GM18511 (cell line): ENCODE measurements at regions not wholly inside any gene's neighbourhood (a gene's known extent, or its start where the extent isn't known, plus 50 kb on each side); places are given as distances from the start of the nearest gene placed in this dataset.

Experiments
- ATAC-seq: cut with Tn5 transposase; IDR thresholded peaks from one replicate; pipeline ENCODE4 v1.9.1; 2021; ENCODE audit warnings: mild to moderate bottlenecking, moderate library complexity; ENCODE audit not compliant: unreplicated experiment

DNA sequence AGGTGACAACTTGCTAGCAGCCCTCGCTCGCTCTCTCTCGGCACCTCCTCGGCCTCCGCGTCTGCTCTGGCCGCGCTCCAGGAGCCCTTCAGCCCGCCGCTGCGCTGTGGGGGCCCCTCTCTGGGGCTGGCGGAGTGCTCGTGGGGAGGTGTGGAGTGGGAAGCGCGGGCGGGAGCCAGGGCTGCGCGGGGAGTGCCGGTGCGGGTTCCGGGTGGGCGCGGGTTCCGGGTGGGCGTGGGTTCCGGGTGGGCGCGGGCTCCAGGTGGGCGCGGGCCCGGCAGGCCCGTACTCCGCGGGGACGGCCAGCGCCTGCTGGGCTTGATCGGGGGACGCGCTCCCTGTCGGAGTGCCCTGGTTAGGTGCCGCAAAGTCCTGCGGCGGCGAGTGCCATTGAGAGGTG lies 384.3 kb downstream of the GPM6A start:
- ATAC-seq, result no peak

GRCh38 chr4:175431694-175432093 lies 380.4 kb downstream of the GPM6A start:
- ATAC-seq, result no peak

DNA sequence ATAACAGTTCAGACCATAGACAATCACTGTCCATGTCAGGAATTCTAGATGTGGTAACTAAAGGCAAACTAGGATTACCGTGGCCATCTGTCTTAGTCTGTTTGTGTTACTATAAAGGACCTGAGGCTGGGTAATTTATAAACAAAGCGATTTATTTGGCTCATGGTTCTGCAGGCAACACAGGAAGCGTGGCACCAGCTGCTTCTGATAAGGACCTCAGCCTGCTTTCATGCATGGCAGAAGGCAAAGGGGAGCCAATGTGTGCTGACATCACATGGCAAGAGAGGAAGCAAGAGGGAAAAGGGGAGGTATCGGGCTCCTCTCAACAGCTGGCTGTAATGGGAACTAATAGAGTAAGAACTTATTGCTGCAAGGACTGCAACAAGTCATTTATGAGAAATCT lies 376.7 kb downstream of the GPM6A start:
- no peak for ATAC-seq

DNA sequence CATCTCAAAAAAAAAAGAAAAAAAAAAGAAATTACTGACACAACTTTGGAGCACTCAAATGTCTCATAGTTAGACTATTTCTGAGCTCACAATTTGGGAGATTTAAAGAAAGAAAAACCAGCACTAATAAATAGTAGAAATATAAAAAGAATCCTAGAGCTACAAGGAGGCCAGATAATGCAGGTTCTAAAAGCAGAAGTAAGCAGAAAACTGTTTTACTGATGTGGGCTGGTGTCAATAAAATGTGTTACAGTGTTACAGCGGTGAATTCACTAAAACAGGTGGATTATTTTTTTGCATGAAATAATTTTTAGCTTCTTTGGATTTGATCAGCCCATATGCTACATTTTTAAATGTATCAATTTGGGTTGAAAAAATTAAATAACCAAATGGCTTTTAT lies 375.9 kb downstream of the GPM6A start:
- no peak for ATAC-seq

DNA sequence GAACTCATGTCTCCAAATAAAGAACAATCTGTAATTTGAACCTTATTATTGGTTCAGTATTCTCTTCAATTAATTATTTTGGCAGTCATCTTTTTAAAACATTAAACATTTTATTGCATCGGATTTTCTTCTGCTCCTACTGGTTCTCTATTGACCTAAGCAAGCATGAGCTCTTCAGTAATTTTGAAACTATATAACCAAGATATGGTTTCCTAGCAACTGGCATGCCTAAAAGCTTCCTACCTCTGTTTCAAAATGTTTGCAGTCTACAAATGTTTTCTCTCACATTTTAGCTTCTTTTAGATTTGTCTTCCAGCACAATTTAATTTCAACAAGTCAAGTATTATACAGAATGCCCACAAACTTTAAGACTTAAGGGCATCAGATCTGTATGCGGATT lies 371.3 kb downstream of the GPM6A start:
- ATAC-seq, result no peak

- ATAC-seq, result no peak
Measured at GRCh38 chr4:175441256-175441655, 370.8 kb downstream of the GPM6A start.

GRCh38 chr4:175443547-175443946 lies 368.5 kb downstream of the GPM6A start:
- ATAC-seq, result no peak

GRCh38 chr4:175444512-175444911 lies 367.6 kb downstream of the GPM6A start:
- no peak for ATAC-seq

- ATAC-seq, result no peak
Measured at GRCh38 chr4:175447016-175447415, 365.0 kb downstream of the GPM6A start.

- ATAC-seq, result no peak
Measured at GRCh38 chr4:175450446-175450845, 361.6 kb downstream of the GPM6A start.

DNA sequence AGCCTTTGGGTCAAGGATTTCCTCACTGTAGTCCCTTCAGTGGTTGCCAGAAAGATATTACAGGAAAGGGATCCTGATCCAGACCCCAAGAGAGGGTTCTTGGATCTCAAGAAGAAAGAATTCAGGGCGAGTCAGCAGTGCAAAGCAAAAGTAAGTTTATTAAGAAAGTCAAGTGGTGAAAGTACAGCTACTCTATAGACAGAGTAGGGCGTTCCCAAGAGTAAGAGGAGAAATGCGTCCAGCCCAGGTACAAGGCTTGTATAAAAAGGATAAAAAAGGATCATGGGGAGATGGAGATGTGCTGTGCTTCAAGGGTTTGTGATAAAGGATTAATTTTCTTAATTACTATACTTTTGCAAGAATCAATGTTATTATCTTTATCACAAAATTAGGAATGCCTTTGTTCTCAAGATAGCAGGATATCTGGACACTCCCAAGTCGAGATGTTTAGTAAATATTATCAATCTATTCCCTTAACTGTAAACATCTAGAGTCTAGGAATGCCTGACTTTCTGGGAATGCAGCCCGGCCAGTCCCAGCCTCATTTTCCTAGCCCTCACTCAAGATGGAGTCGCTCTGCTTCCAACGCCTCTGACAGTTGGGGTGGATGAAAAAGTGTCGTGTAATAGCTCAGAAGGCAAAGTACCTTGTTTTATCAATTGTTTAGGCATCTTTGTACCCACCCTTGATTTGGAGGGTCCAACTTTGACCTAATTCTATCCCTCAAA lies 360.7 kb downstream of the GPM6A start:
- no peak for ATAC-seq

DNA sequence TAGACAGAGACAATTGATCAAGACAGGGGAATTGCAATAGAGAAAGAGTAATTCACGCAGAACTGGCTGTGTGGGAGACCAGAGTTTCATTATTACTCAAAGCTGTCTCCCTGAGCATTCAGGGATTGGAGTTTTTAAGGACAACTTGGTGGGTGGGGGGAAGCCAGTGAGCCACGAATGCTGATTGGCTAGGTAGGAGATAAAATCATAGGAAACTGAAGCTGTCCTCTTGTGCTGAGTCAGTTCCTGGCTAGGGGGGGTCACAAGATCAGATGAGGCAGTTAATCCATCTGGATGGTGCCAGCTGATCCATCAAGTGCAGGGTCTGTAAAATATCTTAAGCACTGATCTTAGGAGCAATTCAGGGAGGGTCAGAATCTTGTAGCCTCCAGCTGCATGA lies 358.6 kb downstream of the GPM6A start:
- no peak for ATAC-seq

DNA sequence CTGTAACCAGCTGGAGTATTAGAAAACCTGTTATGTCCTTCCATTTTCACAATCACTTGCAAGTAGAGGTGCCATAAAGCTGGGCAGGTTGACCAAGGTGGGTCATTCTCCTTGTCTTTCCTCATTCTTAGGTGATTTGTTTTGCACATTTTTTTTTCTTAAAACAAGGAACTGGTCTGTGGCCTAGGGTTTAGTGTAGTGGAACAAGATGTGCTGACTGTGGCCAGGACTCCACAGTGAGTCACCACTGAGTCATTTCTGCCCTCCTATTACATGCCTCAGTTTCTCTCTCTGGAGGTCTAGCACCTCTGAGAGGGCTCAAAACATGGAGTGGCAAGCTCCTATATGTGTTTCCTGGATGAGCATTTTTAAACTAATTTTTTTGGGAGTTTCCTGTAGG lies 355.9 kb downstream of the GPM6A start:
- no peak for ATAC-seq

DNA sequence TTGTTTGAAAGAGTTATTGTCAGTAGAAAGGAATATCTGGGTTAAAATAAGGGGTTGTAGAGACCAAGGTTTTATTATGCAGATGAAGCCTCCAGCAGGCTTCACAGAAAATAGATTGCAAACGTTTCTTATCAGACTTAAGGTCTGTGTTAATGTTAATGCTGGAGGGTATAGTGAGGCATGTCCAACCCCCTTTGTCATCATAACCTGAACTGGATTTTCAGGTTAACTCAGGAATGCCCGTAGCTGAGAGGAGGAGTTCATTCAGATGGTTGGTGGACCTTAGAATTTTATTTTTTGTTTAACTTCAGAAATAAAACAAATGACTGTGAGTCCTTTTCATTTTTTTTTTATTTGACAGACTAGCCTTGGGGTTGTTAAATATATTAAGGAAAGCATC lies 354.1 kb downstream of the GPM6A start:
- ATAC-seq, result no peak

DNA sequence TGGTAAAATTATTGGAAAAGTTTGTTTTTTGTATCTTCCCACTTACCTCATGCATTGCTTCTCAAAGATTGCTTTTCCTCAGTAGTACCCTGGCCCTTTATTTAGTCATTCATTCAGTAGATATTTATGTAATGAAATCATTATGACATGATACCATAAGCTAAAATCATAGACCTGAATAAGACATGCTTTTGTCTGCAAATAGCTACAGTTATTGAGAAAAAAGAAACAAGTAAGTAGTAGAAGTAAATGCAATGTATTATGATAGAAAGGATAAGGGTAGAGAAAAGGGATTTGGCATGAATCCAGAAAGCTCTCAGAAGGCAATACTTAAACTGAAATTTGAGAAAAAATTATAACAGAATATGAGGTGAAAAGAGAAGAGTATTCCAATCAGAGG lies 352.5 kb downstream of the GPM6A start:
- no peak for ATAC-seq

- ATAC-seq, result no peak
Measured at GRCh38 chr4:175460414-175460813, 351.6 kb downstream of the GPM6A start.

DNA sequence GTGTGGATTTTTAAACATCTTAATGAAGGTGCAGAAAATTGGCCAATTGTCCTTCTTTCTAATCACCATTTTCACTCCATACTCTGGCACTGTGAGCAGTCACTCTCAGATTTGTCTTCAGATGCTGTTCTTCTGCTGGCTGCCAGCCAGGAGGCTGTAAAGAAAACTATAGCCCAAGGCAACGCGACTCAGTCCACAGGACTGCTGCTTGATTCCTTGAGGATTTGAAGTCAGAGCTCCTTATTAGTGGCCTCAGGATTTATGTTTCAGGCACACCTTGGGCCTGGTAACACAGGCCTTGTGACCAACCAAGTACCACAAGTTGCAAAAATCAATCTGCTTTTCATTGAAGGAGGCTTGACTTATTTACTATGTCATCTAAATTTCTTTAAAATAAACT lies 342.6 kb downstream of the GPM6A start:
- no peak for ATAC-seq

GRCh38 chr4:175470131-175470530 lies 341.9 kb downstream of the GPM6A start:
- no peak for ATAC-seq

DNA sequence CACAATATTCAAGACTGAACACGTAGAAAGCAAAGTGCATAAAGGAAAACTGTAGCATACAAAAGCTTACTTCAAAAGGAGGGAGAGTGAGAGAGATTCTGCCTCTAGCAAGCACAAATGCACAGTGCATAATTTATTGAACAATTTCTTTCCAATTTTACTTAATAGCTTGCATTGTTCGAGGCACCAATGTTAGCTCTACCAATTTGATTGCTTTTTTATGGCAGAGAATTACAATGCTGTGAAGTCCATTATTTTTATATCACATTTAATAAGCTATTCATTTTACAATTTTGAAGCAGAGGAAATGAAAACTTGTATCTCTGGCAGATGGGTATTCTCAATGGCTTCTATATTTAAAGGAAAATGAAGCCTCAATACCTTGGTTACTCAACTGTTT lies 331.7 kb downstream of the GPM6A start:
- no peak for ATAC-seq

- no peak for ATAC-seq
Measured at GRCh38 chr4:175499735-175500352, 312.2 kb downstream of the GPM6A start.

DNA sequence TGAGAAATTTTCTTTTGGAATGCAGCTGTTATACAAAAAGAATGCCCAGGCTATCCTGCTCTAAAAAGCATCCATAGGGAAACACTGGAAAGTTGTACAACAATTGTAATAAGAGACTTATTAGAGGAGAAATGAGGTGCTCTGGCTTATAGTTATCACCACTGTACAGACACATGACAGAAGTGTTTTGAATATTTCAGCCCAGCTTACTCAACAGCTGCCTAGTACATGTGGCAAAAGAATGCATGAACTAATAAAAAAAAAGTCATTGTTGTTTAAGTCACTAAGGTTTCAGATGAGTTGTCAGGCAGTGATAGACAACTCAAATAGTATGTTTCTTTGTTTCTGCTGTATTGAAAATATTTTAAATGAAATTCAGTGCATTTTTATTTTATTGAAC lies 307.7 kb downstream of the GPM6A start:
- no peak for ATAC-seq

- no peak for ATAC-seq
Measured at GRCh38 chr4:175509320-175509719, 302.7 kb downstream of the GPM6A start.

DNA sequence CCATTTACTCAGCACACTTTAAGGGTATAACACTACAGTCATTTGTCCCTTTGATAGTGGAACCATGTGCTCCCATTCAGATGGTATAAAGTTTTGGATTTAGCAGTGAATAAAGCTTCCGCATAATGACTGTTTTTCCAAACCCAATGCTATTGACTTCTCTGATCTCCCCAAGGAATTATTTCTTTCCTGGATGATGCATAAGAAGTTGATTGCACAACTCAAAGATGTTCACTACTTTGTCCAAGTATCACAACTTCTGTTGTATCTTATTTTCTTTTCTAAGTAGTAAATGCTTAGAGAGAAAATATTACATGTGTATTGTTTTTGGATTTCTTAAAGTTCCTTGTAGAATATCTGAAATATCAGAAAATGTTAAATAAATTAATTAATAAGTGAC lies 300.2 kb downstream of the GPM6A start:
- no peak for ATAC-seq
